ENCODE measurements at regions not wholly inside any gene's neighbourhood (a gene's known extent, or its start where the extent isn't known, plus 50 kb on each side); places are given as distances from the start of the nearest gene placed in this dataset.

- TF ChIP-seq CTCF (conservative IDR thresholded peaks at IDR 0.05) (no peak), EZH2 (IDR thresholded peaks at IDR 0.05; ENCODE audit: low read depth) (no peak)
- Histone ChIP-seq H3K4me2 (no peak overlapping the region), H3K36me3 (ENCODE audit: low read depth) (no peaks in the 10 kb centered on the region), H3K9me2 (ENCODE audit: insufficient read depth) (no peaks in the 10 kb centered on the region), H2AFZ (no peak overlapping the region), H3K79me2 (ENCODE audit: low read depth) (no peaks in the 10 kb centered on the region), H3K4me3 (no peak overlapping the region), H3F3A (ENCODE audit: insufficient read depth, low read depth) (no peaks in the 10 kb centered on the region), H4K20me1 (ENCODE audit: insufficient read depth) (no peaks in the 10 kb centered on the region), H3K9me3 (ENCODE audit: insufficient read depth, low read depth) (no peaks in the 10 kb centered on the region), H3K4me1 (replicated peaks; ENCODE audit: insufficient read depth) (no peaks in the 10 kb centered on the region), H3K27me3 (ENCODE audit: insufficient read depth, low read depth) (no peaks in the 10 kb centered on the region), H3K27ac (no peak overlapping the region)
- POLR2A ChIA-PET (ENCODE audit: unreplicated experiment): no interaction called here
- intact Hi-C loops (cut with micrococcal nuclease; ENCODE audit: unreplicated experiment): no loop called here
- no TSS peak for BruUV-seq (replicated peaks)
- CTCF ChIA-PET: no interaction called here
- no peak for DNase-seq
These were observed 158.1 kb downstream of the RBM43 start for GRCh38 chr2:151103551-151103950.

- TF ChIP-seq EZH2 (IDR thresholded peaks at IDR 0.05; ENCODE audit: low read depth) (no peak), CTCF (conservative IDR thresholded peaks at IDR 0.05) (no peak)
These were observed 159.4 kb downstream of the RBM43 start for GRCh38 chr2:151102226-151102625.

GRCh38 chr2:151098841-151099240 lies 162.8 kb downstream of the RBM43 start:
- H4K20me1 ChIP-seq (ENCODE audit: insufficient read depth): no peaks in the 10 kb centered on the region
- ChIA-PET CTCF (no interaction called here), POLR2A (ENCODE audit: unreplicated experiment) (interaction anchor here (0.6 kb wide), 1 partner anchor 806 kb away, joined by 4 read pairs; no protein-coding TSS in a partner anchor)
- H3F3A ChIP-seq (ENCODE audit: insufficient read depth, low read depth): no peaks in the 10 kb centered on the region
- H3K4me2 ChIP-seq: no peak overlapping the region
- no peak overlapping the region for H3K27ac ChIP-seq
- BruUV-seq (replicated peaks): no TSS peak
- no peaks in the 10 kb centered on the region for H3K79me2 ChIP-seq (ENCODE audit: low read depth)
- TF ChIP-seq CTCF (conservative IDR thresholded peaks at IDR 0.05) (no peak), EZH2 (IDR thresholded peaks at IDR 0.05; ENCODE audit: low read depth) (no peak)
- H3K9me3 ChIP-seq (ENCODE audit: insufficient read depth, low read depth): no peaks in the 10 kb centered on the region
- H3K4me1 ChIP-seq (replicated peaks; ENCODE audit: insufficient read depth): no peaks in the 10 kb centered on the region
- DNase-seq: no peak
- H3K4me3 ChIP-seq: no peak overlapping the region
- no peaks in the 10 kb centered on the region for H3K9me2 ChIP-seq (ENCODE audit: insufficient read depth)
- H3K36me3 ChIP-seq (ENCODE audit: low read depth): no peaks in the 10 kb centered on the region
- no peak overlapping the region for H2AFZ ChIP-seq
- intact Hi-C loops (cut with micrococcal nuclease; ENCODE audit: unreplicated experiment): no loop called here
- H3K27me3 ChIP-seq (ENCODE audit: insufficient read depth, low read depth): no peaks in the 10 kb centered on the region

More at GRCh38 chr2:151102226-151102625, 159.4 kb downstream of the RBM43 start:
- Histone ChIP-seq H2AFZ (no peak overlapping the region), H3K27me3 (ENCODE audit: insufficient read depth, low read depth) (no peaks in the 10 kb centered on the region), H3K27ac (no peak overlapping the region), H3K9me2 (ENCODE audit: insufficient read depth) (no peaks in the 10 kb centered on the region), H3K4me2 (no peak overlapping the region), H3K4me1 (replicated peaks; ENCODE audit: insufficient read depth) (no peaks in the 10 kb centered on the region), H3F3A (ENCODE audit: insufficient read depth, low read depth) (no peaks in the 10 kb centered on the region), H3K79me2 (ENCODE audit: low read depth) (no peaks in the 10 kb centered on the region), H3K36me3 (ENCODE audit: low read depth) (no peaks in the 10 kb centered on the region), H3K9me3 (ENCODE audit: insufficient read depth, low read depth) (no peaks in the 10 kb centered on the region), H4K20me1 (ENCODE audit: insufficient read depth) (no peaks in the 10 kb centered on the region), H3K4me3 (no peak overlapping the region)
- intact Hi-C loops (cut with micrococcal nuclease; ENCODE audit: unreplicated experiment): no loop called here
- ChIA-PET CTCF (no interaction called here), POLR2A (ENCODE audit: unreplicated experiment) (no interaction called here)
- DNase-seq: no peak
- no TSS peak for BruUV-seq (replicated peaks)

Data from PC-9 (cell line).